Muscle of arm (tissue), 1 donor: ENCODE measurements at regions not wholly inside any gene's neighbourhood (a gene's known extent, or its start where the extent isn't known, plus 50 kb on each side); places are given as distances from the start of the nearest gene placed in this dataset.
A peak's percentile ranks its signal among the peaks of the same experiment; 100 is the strongest.
"Not testable (repeated sequence)": the region's sequence is repeated elsewhere in the genome, so short reads cannot be mapped to it uniquely, and the experiment has no call there.

Source experiments
- DNase-seq: peaks from one replicate; pipeline ENCODE4 v3.0.0-alpha.2; 2013

DNA sequence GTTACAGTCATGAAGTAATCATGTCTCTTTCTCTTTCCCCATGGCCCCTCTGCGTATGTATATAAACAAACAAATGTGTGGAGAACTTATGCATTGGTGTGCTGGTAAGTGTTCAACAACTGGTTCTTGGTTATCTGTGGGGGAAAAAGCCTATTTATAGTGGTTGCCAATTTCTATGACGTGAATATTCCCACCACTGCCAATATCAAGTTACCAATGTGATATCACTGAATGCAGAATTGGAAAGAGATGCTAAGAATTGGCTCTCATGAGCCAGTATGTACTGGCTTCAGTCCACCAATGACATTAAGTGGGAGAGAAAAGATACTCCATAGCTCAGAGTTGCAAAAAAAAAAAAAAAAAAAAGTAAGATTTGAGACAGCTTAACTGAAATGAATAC is 399.7 kb downstream of the REEP3 start:
- no peak for DNase-seq

DNA sequence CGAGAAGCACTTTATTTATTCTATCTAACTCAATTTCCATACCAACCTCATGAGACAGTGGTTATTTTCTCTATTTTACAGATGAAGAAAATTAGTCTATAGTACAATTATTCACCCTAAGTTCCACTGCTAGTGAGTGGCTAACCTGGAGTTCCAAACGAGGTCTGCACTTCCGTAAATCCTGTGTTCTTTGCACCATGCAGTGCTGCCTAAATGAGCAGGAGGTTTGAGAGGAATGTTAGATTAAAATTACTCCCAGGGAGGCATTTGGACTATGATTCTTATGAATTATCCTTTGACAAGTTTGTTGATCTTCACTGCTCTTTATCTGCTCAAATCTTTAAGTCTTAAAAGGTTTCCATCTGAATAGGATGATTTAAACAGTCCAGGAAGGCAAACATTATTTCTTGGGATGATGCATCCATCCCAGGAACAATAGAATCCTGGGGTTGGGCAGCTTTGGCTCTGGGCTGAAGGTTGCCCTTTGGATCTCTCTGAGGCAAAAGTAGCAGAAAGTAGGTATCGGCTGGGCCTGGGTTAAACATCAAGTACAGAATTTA is 400.8 kb downstream of the REEP3 start:
- DNase-seq, result no peak

DNA sequence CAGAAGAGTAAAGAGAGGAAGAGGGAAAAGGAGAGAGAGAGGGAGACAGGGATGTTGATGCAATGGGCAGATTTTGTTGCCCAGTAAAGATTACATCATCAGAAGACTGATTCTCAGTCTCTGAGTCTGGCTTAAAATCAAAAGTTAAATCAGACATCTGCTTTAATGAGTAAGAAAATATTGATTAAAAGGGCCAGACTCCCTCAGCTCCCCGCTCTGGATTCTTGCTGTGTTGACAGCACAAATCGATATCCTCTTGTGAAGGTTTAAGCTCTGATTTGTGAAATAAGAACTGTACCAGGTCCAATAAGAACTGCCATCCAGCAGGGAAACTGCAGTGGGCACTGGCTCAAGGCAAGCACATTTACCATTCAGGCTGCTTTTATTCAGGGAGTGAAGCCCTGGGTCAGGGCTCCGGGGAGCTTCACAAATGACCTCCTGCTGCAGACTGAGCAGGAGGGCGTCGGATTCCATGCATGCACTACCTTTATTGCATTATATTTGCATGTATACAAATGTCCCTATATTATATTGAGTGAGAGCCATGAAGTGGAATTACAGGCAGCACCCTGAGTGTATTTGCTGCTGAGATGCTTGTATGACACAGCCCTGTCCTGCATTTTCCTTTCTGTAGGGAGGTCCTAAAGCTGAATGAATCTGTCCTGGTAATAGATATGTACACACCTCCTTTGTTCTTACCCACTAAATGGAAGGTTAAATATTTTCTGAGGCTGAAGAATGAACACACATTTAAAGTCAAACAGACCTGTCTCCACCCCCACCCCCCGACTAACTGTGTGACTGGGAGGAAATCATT is 401.5 kb downstream of the REEP3 start:
- DNase-seq, result no peak

DNA sequence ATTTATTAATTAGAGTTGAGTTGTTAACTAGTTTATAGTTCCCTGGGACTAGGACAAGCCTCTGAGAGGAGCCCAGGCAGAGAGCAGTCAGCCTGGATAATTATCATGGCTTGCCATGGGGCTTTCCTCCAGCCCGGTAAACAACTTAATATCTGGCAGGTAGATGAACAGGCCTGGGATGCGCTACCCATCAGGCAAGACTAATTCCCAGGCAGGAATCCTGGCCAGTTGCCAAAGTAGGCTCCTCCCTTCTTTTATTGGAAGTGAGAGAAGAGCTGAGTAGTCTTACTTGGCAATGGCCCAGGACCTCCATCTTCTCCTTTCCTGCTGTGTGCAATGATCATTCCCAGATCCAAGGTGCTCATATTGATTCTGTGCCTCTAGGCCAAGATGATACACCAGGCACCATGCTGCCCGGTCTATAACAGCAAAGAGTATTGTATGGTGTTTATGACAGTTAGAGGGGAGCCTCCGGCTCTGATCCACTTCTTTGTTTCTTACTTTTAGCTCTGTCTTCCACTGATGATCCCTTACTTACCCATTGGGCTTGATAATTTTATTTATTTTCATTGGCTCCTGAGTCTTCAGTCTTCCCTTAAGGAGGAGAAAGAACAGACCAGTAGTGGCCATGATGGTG is 408.7 kb downstream of the REEP3 start:
- DNase-seq, result no peak

DNA sequence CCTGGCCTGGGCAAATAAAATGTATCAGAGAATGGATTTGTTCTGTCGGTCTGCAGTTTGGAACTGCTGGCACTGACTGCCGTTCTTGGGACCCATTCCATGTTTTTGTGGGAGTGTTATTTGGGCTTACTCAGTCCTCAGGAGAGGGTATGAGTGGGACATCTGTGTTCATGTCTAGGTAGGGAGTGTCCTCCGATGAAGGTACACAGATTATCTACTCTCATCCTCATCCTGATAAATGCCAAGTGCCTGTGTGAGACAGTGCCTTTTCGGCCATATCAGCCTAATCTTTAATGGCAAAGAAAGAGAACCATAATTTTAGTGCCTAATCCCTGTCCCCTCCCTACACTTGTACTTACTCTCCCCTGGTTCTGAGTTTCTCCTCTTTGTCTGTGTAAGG is 409.4 kb downstream of the REEP3 start:
- no peak for DNase-seq

DNA sequence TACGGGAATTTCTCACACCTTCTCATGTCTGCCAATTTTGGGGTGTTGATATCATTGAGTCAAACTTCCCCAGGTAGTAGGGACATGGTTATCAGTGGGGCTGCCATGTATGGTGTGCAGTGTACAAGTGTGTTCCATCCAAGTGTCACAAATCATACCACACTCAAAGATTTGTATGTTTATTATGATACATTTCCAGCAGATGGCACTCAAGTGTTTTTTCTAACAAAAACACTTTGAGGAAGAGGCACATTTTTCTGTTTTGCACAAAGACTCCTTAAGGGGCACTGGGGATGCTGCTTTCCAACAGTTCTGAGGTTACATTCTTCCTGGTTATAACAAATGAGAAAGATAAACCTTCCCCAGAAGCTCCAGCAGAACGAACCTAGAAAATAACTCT is 414.5 kb downstream of the REEP3 start:
- DNase-seq, result no peak

DNA sequence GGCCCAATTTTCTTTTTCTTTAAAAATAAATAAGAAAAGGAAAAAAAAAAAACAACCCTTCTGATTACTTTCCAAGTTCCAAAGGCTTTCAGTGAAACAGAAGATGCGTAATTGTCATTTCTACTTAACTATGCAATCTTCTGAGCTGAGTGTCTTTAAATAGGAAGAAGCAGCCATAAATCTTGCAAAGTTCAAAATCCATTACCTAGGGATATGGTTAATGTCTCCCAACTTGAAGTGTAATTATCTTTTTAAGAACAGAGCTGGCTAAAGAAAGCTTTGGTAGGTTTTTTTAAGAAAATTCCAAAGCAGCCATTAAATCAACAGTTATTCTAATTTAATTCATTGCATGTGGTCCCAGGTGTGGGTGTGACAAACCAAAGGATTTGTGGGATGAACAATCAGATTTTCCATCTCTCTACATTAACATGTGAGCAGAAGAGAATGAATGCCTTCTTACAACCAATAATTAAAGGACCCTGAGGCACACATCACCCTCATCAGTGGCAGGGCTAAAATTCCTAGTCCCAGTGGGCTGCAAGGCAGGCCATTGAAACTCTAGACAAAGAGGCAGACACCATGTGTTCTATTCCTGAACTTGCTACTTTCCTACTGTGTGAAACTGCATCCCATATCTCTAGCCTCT is 419.2 kb downstream of the REEP3 start:
- no peak for DNase-seq

DNA sequence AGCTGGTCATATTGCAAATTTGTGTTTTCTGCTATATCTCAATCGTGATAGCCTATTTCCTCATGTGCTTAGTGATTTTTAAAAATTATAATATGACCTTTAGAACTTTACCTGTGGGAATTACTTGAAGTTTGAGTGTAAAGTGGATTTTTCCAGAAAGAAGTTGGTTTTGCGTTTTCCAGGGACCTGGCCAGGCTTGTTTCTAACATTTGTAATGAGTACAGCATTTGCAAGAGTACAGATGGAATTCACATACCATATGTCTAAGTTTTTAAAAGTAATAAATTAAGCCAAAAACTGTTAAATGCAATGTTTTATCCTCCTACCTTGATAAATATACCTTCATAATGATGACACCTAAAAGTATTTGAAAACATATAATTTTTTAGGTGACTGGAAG is 443.2 kb downstream of the REEP3 start:
- no peak for DNase-seq

DNA sequence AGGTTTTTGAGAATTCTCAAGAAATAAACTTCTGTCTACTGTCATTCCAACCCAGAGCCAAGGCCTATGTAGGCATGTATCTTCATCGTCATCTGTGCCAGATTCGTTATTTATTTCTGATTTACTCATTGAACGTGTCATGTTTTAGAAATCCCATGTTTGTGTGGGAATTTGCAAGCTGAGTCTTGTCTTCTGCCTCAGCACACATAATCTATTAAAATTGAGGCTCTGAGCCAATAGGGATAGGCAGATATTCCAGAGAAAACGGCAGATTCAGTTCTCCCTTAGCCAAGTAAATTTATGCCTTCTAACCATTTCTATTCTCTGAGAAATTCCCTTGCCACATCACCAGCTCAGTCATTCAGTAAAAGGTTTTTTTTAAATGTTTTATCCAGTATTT is 444.6 kb downstream of the REEP3 start:
- no peak for DNase-seq

DNA sequence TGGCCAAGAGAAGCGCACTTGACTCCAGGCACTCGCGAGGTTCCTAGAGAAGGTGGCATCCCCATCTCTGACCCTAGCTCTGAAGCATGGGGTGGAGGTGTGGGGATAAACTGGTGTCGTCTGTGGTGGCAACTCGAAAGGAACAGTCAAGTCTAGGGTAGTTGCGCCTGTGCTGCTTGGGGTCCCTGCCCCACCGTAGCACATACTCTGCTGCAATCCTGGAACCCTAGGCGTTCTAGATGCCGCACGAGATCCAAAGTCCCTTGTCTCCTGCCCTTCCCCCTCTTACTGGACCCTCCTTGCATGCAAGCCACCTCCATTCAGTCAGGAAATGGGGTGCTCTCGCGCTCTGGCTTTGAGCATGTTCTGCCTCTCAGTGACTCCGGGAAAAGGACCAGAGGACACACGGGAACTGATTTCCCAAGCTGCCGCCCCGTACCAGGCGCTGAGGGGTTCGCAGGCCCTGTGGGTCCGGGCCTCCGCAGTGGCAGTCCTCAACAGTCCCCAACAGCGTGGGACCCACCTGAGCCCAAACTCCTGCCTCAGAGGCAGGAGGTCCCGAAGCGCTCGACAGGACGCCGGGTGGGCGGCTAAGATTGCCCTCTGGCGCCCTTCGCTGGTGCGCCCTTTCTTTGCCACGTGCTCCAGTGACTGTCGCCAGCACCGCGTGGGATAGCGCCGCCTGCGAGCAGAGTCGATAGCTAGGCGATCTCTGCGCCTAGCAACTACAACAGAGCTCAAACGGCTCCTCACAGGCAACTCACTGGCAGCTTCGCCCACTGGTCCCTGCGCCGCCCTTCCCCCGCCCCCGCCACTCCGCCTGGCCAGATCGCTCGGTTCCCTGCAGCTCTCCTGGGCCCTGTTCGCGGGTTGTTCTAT is 452.0 kb downstream of the REEP3 start:
- no peak for DNase-seq

DNA sequence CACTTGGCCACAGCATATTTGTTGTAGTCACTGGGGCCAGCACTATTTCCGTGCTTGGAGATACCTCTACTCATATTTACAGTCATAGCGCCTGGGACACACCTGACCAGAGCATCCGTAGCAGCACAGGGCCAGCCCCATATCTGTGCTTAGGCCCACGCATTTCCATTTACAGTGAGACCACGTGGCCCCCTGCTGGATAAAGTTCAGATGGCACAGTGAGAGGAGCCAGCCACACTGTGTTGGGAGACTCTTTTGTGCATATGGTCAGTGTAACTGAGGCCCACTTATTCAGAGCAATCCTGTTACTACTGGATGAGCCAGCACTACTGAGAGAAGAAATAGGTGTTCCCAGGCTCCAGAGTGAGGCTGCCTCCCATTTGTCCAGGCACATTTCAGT is 455.3 kb downstream of the REEP3 start:
- DNase-seq, result peak; percentile 15

DNA sequence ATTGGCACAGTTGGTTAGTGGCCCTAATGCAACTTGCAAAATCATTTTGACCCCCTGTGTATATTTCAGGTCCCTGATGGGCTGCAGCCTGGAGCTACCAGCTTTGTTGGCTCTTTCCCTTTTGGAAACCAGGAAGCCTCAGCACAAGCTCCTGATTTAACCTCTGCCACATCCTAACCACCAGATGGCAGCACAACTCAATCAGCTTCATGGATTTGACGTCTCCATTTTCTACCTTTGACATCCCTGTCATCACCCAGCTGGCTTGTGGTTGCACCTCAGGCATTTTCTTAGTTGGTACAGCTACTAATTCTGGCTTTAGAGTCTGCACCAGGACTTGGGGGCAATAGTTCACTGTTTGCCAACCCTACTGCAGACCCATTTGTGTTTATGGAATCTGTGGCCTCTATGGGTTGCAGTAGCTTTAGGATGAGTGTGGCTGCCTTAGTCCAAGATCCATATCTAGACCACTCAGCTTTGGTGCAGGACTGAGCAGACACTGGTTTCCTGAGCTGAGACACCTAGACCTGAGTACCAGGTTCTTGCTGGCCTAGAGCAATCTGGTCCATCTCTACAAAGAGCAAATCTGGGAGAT is 456.2 kb downstream of the REEP3 start:
- DNase-seq, result no peak

DNA sequence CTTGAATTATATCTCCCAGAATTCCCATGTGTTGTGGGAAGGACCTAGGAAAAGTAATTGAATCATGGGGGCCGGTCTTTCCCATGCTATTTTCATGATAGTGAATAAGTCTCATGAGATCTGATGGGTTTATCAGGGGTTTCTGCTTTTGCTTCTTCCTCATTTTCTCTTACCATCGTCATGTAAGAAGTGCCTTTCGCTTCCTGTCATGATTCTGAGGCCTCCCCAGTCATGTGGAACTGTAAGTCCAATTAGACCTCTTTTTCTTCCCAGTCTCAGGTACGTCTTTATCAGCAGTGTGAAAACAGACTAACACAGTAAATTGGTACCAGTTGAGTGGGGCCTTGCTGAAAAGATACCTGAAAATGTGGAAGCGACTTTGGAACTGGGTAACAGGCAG is 459.7 kb downstream of the REEP3 start:
- not testable (repeated sequence) for DNase-seq

DNA sequence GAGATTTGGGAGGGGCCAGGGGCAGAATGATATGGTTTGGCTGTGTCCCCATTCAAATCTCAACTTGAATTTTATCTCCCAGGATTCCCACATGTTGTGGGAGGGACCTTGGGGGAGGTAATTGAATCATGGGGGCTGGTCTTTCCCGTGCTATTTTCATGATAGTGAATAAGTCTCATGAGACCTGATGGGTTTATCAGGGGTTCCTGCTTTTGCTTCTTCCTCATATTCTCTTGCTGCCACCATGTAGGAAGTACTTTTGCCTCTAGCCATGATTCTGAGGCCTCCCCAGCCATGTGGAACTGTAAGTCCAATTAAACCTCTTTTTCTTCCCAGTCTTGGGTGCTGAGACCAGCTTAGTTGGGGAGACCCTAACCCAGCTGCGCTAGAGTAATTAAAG is 462.9 kb downstream of the REEP3 start:
- not testable (repeated sequence) for DNase-seq

DNA sequence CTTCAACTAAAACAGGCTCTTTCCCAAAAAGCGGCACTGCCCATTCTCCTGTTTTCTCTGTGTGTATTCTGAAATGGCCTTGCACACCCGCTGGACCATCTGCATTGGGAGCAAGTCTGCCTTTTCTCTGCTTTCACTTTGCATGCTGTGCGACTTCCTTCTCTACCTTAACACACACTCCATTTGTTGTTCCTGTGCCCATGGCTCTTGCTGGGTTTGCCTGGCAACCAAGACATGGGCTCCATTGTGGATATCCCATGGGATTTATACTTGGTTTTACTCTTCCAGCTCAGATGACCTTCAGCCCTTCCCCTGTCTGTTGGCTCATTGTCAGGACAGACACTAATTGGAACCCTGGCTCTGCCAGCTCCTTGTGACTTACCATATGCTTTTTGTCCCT is 465.3 kb downstream of the REEP3 start:
- DNase-seq, result no peak

DNA sequence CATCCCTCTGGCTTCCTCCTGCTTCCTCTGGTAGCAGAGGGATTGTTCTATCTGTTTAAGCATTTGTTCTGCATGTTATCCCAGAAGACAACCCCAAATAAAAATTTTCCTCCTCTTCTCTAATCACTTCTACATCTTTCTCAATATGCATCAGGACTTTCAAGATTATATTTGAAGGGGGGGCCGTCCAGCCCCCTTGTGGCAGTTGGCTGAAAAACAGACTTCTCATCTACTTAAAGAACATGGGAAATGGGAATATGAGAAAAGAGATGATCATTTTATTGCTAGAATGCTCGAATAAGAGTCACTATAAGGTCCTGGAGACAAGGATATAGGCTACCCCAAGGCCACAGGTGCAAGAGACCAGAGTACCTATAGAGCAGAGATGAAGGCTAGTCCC is 466.0 kb downstream of the REEP3 start:
- no peak for DNase-seq

DNA sequence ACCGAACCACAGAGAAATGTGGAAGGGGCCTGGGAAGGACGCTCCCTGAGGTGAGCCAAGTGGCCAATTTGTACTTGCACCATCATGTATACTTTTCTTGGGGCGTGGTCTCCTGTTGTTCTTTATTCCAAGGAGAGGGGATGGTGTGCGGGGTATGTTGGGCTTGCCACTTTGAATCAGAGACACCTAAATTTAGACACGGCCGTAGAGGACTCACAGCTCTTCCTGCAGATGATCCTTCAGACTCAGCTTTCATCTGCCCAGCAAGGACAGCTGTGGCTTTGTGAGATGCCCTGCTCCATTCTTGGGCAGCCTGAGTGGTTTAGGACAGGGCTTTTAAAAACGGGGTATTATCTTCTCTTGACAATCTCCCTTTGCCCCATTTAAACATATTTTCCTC is 473.2 kb downstream of the REEP3 start:
- DNase-seq, result no peak

DNA sequence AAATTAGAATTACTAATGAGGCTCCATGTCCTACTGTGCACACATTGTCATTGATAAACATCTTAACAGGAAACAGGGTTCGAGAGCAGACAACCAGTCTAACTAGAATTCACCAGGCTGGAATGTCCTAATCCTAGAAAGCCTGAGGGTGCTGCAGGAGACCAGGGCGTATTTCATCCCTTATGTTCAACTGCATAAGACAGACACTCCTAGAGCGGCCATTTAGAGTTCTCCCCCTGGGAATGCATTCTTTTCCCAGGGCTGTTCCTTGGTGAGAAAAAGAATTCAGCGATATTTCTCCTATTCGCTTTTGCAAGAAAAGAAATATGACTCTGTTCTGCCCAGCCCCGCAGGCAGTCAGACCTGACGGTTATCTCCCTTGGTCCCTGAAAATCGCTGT is 486.0 kb downstream of the REEP3 start:
- no peak for DNase-seq

DNA sequence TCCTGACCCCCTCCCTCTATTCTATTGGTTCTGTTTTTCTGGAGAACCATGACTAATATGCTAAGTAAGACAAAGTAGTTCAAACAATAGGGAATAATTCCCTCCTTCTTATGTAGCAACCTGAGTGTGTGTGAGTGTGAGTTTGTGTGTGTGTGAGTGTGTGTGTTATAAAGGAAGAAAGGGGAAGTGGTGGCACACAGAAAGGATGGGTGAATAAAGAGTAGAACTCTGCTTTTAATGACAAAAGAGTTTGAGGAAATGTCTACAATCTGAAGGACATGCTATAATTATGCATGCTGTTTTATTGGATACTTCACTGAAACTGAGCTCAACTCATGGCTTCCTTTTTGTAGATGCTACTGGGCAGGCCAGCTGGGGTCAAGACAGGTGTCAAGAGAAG is 489.5 kb downstream of the REEP3 start:
- no peak for DNase-seq

DNA sequence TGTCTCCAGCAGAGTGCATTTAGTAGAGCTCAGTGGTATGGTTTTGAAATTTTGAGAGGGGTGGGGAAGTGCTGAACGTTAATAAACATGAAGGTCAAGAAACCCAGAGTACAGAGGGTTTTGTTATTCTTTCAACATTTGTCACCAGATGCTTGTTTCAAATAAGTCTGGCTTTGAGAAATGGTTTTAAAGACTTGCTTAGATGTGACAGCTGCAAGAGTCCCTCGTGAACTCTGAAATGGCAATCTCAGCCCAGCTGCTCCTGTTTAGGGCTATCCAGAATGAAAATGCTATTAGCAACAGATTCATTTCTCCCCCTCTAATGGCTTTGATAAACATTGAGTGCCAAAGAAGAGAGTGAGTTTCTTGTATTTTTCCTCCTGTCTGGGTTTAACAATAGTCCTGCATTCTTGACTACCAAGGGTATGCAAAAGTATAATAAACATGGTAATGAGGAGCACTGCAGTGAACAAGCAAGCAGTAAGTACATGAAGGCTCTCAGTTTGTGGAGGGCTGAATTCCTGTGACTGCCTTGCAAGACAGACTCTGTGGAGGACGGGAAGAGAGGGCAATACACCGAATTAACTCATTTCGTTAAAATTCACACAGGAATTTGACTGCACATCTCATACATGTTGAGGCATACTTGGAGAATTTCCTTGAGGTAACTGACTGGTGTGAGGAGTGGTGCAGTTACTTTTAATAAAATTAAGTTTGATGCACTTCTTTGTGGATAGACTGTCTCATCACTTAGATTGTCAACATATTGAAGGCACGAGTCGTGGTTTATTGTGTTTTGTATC is 490.9 kb downstream of the REEP3 start:
- peak; percentile 41 for DNase-seq

DNA sequence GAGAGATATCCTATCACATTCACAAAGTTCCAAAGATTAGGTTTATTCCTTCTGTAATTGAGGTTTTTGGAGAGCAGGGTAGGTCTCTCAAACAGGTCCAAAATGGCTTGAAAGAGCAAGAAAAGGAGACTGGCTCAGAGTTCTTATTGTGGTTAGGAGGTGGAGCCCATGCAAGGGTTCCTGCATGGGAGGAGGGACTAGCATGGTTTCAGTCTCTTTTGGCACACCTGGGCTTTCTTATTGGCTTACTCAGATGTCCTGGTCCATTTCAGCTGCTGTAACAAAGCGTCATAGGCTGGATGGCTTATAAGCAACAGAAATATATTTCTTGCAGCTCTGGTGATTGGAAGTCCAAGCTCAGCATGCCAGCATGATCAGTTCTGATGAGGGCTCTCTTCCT is 493.1 kb downstream of the REEP3 start:
- no peak for DNase-seq
